A673 (cell line): ENCODE measurements at regions not wholly inside any gene's neighbourhood (a gene's known extent, or its start where the extent isn't known, plus 50 kb on each side); places are given as distances from the start of the nearest gene placed in this dataset.

Experiments
- CTCF ChIP-seq: fragments of 300-800, 200-600 bp; sonication (generic); conservative IDR thresholded peaks from 2 replicates; pipeline ENCODE4 v1.5.1; 2017; ENCODE audit warnings: low read depth, mild to moderate bottlenecking, antibody characterized with exemption, low read length, moderate library complexity, mixed read lengths
- EZH2 ChIP-seq: fragments of 200-600 bp; sonication (generic); IDR thresholded peaks from 2 replicates; pipeline ENCODE4 v1.6.1; 2017; ENCODE audit warnings: borderline replicate concordance, low read depth, mild to moderate bottlenecking, mixed read lengths, antibody characterized with exemption, low read length; ENCODE audit not compliant: poor library complexity, severe bottlenecking

GRCh38 chr1:208499601-208500000, 255.4 kb upstream of the PLXNA2 start:
- TF ChIP-seq EZH2: no peak
- no peak for TF ChIP-seq CTCF
